HG03354 (cell line): ENCODE measurements at regions not wholly inside any gene's neighbourhood (a gene's known extent, or its start where the extent isn't known, plus 50 kb on each side); places are given as distances from the start of the nearest gene placed in this dataset.
"Not testable (repeated sequence)": the region's sequence is repeated elsewhere in the genome, so short reads cannot be mapped to it uniquely, and the experiment has no call there.

Source experiments
- ATAC-seq: cut with Tn5 transposase; IDR thresholded peaks from one replicate; pipeline ENCODE4 v1.9.1; 2021; ENCODE audit warnings: mild to moderate bottlenecking; ENCODE audit not compliant: unreplicated experiment, poor library complexity, severe bottlenecking

- not testable (repeated sequence) for ATAC-seq
Measured at GRCh38 chr6:80510521-80510920, 404.1 kb downstream of the BCKDHB start.

GRCh38 chr6:80508885-80509630 lies 402.6 kb downstream of the BCKDHB start:
- ATAC-seq, result no peak

GRCh38 chr6:80504882-80505281 lies 398.4 kb downstream of the BCKDHB start:
- ATAC-seq, result no peak

- ATAC-seq, result no peak
Measured at GRCh38 chr6:80503660-80504059, 397.2 kb downstream of the BCKDHB start.

- ATAC-seq, result no peak
Measured at GRCh38 chr6:80502871-80503270, 396.4 kb downstream of the BCKDHB start.

- ATAC-seq, result no peak
Measured at GRCh38 chr6:80501636-80502035, 395.2 kb downstream of the BCKDHB start.

GRCh38 chr6:80497696-80498486 lies 391.4 kb downstream of the BCKDHB start:
- not testable (repeated sequence) for ATAC-seq

GRCh38 chr6:80489911-80490635 lies 383.6 kb downstream of the BCKDHB start:
- peak; percentile 76 for ATAC-seq

- no peak for ATAC-seq
Measured at GRCh38 chr6:80488190-80488589, 381.7 kb downstream of the BCKDHB start.

- not testable (repeated sequence) for ATAC-seq
Measured at GRCh38 chr6:80485494-80485893, 379.0 kb downstream of the BCKDHB start.

- no peak for ATAC-seq
Measured at GRCh38 chr6:80482056-80482455, 375.6 kb downstream of the BCKDHB start.

GRCh38 chr6:80480421-80481157 lies 374.1 kb downstream of the BCKDHB start:
- no peak for ATAC-seq

GRCh38 chr6:80478030-80478429 lies 371.6 kb downstream of the BCKDHB start:
- no peak for ATAC-seq

GRCh38 chr6:80477591-80477990 lies 371.1 kb downstream of the BCKDHB start:
- ATAC-seq, result no peak

GRCh38 chr6:80472271-80472670 lies 365.8 kb downstream of the BCKDHB start:
- no peak for ATAC-seq

GRCh38 chr6:80469977-80470376 lies 363.5 kb downstream of the BCKDHB start:
- ATAC-seq, result no peak

- no peak for ATAC-seq
Measured at GRCh38 chr6:80468398-80468797, 361.9 kb downstream of the BCKDHB start.

GRCh38 chr6:80467408-80467807 lies 360.9 kb downstream of the BCKDHB start:
- no peak for ATAC-seq

GRCh38 chr6:80466981-80467380 lies 360.5 kb downstream of the BCKDHB start:
- ATAC-seq, result no peak

- ATAC-seq, result no peak
Measured at GRCh38 chr6:80465513-80465912, 359.0 kb downstream of the BCKDHB start.
